RCC 7860 (cell line): ENCODE measurements at regions not wholly inside any gene's neighbourhood (a gene's known extent, or its start where the extent isn't known, plus 50 kb on each side); places are given as distances from the start of the nearest gene placed in this dataset.
"Not testable (repeated sequence)": the region's sequence is repeated elsewhere in the genome, so short reads cannot be mapped to it uniquely, and the experiment has no call there.

ENCODE experiments used
- DNase-seq: peaks from one replicate; pipeline ENCODE4 v3.0.0-alpha.2; 2015; ENCODE audit warnings: low spot score
- FAIRE-seq: peaks from 2 replicates; lab custom pipeline; 2012; peaks lifted over from hg19 to GRCh38; lab: Jason Lieb, UNC

DNA sequence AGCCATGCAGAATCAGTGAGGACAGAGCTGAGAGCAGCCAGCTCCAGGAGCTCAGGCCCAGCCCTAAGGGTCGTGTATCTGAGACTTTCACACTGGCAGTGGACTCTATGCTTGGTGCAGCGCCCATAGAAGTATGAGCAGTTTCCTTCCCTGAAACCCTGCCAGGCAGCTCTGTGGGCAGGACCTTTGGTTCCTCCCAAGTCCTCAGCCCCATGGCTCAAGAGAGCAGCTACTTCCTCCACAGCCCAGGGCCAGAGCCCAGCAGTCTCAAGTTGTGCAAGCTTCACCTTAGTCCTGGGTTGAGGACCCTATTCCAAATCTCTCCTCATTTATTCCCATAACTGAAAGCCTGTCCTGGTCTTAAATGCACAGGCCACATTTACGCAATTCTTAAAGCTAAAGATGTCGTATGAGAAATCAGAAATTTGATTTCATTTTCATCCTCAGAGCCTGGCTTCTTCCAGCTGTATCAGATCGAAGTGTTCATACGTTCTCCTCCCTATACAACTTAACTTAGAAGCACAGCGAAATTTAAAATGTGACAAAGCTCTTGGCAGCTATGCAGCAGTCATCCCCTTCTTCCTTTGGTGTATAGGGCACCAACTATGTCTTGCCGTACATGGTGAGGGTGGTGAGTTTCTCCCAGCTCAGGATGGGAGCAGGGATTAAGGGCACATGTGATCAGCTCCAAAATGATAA is 1337.1 kb downstream of the RPIA start:
- not testable (repeated sequence) for FAIRE-seq

DNA sequence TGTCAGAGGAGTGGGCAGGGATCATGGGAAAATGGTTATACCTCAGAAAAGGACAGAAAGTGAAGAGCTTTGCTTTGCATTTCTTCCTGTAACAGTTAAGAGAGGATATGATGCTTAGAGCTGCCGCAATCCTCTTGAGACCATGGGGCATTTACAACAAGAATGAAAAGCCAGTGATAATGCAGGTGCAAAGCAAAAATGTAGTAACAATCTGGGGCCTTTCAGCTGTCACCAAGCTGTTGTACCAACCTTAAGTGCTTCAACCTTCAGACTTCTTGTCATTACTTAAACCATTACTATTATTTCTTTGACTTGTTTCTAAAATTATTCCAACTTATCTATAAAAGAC is 1337.6 kb downstream of the RPIA start:
- DNase-seq, FAIRE-seq: not testable (repeated sequence)

More for the DNA sequence above, 1337.1 kb downstream of the RPIA start:
- DNase-seq, result not testable (repeated sequence)

DNA sequence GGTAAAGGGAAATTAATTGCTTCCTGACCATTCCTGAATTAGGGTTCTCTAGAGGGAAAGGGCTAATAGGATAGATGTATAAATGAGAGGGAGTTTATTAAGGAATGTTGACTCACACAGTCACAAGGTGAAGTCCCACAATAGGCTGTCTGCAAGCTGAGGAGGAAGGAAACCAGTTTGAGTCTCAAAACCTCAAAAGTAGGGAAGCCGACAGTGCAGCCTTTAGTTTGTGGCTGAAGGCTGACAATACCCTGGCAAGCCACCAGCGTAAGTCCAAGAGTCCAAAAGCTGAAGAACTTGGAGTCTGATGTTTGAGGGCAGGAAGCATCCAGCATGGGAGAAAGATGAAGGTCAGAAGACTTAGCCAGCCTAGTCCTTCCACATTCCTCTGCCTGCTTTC is 1340.8 kb downstream of the RPIA start:
- not testable (repeated sequence) for FAIRE-seq, DNase-seq

DNA sequence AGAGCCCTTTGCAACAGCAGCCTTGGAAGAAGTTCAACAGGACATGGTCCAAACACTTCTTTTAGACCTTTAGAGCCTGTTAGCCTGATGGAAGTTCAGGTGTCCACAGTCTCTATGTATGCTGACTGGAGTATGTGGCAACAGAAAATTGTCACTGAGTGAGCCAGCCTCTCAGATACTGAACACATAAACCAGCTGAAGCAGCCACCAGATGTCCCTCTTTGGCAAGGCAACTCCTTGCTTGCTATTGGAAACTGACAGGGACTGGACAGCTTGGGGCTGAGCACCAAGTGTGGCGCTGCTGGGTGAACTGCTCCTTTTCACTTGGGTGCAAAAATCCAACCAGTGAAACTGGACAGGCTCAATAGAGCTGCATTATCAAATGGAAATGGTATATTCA is 1344.9 kb downstream of the RPIA start:
- not testable (repeated sequence) for FAIRE-seq, DNase-seq

DNA sequence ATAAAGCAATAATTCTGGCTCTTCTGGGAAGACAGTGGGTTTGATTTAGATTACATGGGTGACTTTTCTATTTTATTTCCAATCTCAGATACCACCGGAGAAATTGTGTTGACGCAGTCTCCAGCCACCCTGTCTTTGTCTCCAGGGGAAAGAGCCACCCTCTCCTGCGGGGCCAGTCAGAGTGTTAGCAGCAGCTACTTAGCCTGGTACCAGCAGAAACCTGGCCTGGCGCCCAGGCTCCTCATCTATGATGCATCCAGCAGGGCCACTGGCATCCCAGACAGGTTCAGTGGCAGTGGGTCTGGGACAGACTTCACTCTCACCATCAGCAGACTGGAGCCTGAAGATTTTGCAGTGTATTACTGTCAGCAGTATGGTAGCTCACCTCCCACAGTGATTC is 1347.6 kb downstream of the RPIA start:
- DNase-seq, FAIRE-seq: not testable (repeated sequence)

DNA sequence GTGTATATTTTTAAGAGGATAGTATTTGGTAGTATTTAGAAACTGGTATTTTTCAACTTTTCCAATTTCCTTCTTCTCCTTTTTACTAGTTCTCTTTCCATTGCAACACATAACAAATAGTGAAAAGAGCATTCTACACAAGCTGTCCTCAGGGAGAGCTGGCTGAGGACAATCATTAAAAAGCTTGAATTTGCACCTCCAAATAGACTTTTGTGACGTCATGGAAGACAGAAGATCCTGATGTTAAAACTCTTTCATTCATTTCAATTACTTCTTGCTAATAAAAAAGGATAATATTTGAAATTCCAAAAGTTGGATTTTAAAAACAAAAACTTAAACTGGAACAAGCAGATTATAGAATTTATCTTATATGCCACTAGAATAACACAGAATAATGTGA is 1356.3 kb downstream of the RPIA start:
- not testable (repeated sequence) for DNase-seq, FAIRE-seq

DNA sequence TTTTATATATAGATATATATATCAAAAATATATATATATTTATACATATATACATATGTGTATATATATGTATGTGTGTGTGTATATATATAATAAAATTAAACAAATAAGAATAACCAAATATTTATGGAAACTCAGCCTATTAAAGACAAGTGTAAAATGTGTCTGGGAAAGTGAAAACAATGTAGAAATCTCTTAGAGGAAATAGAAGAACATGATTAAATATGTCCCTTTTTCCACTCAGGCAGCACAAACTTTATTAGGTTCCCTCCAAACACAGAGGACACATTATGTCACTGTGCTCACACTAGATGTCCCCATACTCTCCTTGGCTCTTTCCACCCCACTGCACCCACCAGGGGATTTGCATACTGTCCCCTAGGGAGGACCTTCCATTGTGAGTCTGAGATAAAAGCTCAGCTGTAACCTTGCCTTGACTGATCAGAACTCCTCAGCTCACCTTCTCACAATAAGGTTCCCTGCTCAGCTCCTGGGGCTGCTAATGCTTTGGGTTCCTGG is 1360.7 kb downstream of the RPIA start:
- DNase-seq, result not testable (repeated sequence)
- peak; percentile 66 for FAIRE-seq

DNA sequence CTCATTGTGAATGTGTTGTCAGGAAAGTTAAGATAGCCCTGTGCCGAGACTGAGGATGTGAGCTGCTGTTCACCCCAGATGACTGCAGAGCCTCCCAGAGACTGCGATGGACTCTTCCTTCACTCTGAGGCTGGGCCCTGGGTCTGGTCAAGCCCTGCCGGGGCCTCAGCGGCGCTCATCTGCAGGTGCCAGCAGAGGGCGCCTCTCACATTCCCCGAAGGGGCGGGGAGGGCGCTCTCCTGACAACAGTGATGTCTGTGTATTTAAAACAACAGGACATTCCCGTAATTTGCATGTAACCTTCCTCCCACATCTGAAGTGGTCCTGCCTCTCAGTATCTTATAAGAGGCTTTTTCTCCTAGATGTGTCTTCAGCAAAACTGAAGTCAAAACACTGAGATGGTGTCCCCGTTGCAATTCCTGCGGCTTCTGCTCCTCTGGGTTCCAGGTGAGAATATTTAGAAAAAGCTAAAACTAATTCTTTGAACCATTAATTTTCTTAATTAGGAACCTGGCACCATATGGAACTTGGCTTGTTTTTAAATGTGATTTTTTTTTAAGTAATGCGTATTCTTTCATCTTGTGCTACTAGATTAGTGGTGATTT is 1377.9 kb downstream of the RPIA start:
- FAIRE-seq (no peak), DNase-seq (peak; percentile 12)

DNA sequence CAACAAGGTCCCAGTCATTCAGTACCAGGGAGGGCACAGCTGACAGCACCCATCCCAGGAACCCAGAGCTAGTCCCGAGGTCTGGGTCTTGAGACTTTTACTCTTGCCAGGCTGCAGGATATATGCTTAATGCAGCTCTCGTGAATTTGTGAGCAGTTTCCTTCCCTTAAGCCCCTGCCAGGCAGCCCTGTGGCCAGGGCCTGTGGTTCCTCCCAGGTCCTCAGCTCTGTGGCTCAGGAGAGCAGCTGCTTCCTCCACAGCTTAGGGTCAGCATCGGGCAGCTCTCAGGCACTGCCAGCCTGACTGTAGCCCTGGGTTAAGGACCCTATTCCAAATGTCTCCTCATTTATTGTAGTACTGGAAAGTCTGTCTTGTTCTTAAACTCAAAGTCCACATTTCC is 1384.8 kb downstream of the RPIA start:
- FAIRE-seq, result no peak

DNA sequence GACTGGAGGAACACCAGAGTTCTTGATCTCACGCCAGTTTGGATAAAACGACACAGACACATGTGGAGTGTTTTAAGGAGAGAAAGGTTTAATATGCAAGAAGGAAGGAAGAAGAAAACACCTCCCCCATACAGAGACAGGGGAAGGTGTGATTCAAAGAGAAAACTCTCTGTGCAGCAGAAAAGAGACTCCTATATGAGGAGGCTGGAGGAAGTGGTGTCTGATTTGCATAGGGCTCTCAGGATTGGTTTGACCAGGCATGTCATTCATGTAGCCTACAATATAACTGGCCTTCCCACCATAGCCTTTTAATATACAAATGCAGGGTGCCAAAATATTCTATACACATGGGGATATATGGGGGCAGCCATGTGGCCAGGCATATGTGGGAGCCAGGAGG is 1386.5 kb downstream of the RPIA start:
- no peak for FAIRE-seq

More for the DNA sequence above, 1384.8 kb downstream of the RPIA start:
- no peak for DNase-seq

DNA sequence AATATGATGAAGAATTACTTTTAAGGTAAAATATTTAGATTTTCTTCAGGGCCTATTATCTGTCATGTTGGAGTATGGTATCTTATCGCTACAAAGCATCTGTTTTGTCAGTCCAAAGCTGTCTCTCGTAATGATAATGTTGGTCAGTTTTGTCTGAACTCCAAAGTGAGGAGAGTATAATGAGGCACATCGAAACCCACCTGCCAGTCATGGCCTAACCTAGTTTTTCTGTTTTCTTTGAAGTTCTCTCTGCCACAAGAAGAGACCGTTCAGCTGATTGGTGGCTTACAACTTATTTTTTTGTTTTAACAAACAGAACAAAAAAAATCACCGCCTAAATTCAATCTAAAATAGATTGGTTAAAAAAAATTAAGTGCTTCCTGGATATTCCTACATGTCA is 1387.9 kb downstream of the RPIA start:
- DNase-seq (no peak), FAIRE-seq (no peak)

More for the DNA sequence above, 1386.5 kb downstream of the RPIA start:
- DNase-seq, result no peak

DNA sequence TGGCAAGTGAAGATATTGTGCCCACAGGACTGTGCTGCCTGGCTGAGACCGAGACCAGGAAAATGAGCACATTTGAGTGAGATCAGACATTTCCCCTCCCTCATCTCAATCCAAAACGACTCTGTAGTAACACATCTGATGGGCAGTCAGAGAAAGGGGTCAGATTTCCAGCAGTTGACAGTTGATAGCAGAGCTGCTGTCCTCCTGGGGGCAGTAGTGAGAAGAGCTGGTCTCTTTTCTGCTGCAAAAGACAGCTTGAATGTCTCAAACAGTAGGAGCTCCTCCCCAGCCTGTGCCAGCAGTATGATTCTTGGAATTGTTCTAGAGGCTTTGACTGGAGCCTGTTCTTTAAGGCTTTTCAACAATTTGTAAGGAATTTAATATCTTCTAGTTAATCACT is 1396.3 kb downstream of the RPIA start:
- FAIRE-seq, DNase-seq: not testable (repeated sequence)

DNA sequence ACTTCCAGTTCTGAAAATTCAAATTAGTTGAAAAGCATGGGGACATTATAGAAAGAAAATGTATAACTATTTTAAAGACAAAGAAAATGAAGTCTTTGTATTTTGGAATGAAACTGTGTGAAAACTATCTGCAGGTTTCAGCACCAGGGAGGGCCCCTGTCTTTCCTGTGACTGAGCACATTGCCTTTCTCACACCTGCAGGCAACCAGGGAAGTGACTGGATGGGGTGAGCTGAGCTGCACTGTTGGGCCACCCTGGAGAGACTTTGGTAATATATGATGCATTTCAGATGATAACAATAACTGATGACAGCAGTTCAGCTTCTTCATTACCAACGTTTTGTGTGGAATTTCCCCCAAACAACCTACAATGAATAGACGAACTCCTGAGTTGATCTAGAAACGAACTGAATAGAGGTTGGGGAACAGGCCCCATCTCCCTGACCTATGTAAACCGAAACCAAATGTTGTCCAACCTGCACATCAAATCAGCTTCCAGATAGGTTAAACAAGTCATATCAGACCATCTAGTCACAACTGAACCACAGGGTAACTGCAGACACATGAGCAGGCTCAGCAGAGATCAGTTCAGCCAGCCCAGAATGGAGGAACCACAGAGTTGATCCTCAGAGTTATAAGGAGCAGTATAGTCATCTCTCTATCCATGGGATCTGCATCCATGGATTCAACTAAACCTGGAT is 1402.2 kb downstream of the RPIA start:
- DNase-seq, FAIRE-seq: not testable (repeated sequence)

DNA sequence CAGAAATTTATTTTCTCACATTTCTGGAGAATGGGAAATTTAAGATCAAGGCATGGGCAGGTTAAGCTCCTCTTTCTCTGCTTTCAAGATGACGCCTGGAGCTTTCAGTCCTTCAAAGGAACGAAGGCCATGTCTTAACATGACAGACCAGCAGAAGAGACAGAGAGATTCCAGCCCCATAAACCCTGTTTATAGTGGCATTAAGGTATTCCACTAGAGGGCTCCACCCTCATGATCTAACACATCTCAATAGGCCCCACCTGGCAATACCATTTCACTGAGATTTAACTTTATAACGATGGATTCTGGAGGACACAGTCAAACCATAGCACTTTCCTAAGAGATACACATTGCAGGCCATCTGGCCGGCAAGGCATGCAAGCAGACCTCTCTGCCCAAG is 1406.1 kb downstream of the RPIA start:
- not testable (repeated sequence) for DNase-seq, FAIRE-seq

DNA sequence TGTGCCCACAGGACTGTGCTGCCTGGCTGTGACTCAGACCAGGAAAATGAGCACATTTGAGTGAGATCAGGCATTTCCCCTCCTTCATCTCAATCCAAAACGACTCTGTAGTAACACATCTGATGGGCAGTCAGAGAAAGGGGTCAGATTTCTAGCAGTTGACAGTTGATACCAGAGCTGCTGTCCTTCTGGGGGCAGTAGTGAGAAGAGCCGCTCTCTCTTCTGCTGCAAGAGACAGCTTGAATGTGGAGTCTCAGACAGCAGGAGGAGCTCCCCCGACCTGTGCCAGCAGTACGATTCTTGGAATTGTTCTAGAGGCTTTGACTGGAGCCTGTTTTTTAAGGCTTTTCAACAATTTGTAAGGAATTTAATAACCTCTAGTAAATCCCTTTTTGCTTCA is 1413.7 kb downstream of the RPIA start:
- DNase-seq, FAIRE-seq: not testable (repeated sequence)

DNA sequence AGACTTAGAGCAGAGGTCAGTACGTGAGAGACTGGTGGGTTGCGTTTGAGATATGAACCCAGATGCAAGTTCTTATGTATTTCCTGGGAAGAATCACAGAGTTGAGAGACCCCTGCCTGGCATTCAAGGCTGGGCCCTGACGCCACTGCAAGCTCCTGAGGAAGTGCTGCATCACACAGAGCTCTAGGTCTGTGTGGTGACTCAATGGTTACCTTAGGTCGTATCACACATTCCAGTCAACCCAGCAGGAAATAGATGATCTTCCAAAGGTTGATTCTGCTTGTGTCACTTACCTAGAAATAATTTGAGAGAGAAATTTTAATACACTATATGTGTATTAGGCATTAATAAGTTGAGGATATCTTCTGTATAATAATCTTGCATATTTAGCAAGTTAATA is 1431.9 kb downstream of the RPIA start:
- peak; percentile 70 for FAIRE-seq
- not testable (repeated sequence) for DNase-seq

DNA sequence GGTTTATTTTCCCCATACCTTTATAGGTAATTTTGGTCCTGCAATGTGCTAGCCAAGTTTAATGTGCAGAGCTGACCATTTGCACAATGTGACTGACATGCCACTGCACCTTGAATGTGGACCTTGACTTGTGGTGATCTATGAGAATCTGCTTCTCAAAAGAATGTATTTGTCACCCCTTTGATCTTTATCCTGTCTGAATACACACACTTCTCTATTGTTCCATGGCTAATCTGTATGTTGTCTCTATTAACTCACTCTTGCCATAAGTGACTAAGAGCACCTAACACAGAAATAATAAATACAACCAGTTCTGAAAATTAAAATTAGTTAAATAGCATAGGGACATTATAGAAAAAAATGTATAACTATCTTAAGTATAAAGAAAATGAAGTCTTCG is 1447.6 kb downstream of the RPIA start:
- not testable (repeated sequence) for FAIRE-seq, DNase-seq

DNA sequence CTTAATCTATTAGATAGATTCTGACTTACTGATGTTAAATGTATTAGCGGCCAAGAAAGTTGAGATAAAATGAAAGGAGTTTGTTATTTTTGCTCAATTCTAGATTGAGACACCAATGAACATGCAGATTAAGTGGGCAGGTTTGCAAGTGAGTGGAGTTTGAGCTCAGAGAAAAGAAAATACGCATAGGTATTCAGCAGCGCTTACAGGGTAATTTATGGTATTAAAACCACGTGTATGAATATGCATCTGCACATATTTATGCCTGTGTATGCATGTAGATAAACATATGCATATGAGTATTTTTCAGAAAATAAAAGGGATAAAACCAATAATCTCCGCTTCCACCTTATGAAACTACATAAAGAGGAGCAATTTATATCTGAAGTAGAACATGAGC is 1450.1 kb downstream of the RPIA start:
- FAIRE-seq, DNase-seq: not testable (repeated sequence)

DNA sequence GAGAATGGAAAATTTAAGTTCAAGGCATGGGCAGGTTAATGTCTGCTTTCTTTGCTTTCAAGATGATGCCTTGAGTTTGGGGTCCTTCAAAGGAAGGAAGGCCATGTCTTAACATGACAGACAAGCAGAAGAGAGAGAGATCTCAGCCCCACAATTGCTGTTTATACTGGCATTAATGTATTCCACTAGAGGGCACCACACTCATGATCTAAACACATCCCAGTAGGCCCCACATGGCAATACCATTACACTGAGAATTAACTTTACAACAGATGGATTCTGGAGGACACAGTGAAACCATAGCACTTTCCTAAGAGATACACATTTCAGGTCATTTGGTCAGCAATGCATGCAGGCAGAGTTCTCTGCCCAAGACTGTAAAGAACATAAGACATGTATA is 1460.3 kb downstream of the RPIA start:
- not testable (repeated sequence) for DNase-seq, FAIRE-seq

DNA sequence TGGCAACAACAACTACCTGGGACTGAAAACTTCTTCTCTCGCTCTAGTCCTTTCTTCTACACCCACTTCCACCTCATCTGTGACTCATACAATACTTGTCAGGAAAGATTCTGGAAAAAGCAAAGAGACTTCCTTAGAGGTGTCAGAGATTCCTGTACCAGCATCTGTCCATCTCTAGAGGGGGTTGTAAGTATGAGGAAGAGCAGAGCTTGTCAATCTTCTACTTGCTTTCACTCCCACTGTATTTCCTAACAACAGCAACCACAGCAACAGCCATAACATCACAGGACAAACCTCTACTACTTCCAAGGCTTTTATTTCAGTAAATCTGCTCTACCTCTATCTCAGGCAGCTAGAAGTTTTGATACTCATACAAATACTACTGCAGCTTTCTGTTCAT is 1479.5 kb downstream of the RPIA start:
- not testable (repeated sequence) for FAIRE-seq, DNase-seq

DNA sequence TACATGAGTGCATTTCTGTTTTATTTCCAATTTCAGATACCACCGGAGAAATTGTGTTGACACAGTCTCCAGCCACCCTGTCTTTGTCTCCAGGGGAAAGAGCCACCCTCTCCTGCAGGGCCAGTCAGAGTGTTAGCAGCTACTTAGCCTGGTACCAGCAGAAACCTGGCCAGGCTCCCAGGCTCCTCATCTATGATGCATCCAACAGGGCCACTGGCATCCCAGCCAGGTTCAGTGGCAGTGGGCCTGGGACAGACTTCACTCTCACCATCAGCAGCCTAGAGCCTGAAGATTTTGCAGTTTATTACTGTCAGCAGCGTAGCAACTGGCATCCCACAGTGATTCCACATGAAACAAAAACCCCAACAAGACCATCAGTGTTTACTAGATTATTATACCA is 1481.6 kb downstream of the RPIA start:
- not testable (repeated sequence) for DNase-seq, FAIRE-seq
